ENCODE measurements at regions not wholly inside any gene's neighbourhood (a gene's known extent, or its start where the extent isn't known, plus 50 kb on each side); places are given as distances from the start of the nearest gene placed in this dataset.

GRCh38 chr3:64892671-64893309, 205.0 kb upstream of the ADAMTS9 start:
- BruUV-seq (replicated peaks) = no TSS peak
- Histone ChIP-seq H3K27me3 (replicated peaks; ENCODE audit: control insufficient read depth, insufficient read depth, low read length) (no peaks in the 10 kb centered on the region), H3K36me3 (ENCODE audit: control insufficient read depth, insufficient read depth, low read length) (no peaks in the 10 kb centered on the region), H3K4me3 (ENCODE audit: low read depth, low read length) (no peak overlapping the region), H3K4me1 (no peaks in the 10 kb centered on the region), H3K9me3 (no peaks in the 10 kb centered on the region)
- H3K4me1 Mint-ChIP-seq (ENCODE audit: low read depth, unreplicated experiment) = no peaks in the 10 kb centered on the region
- no peak overlapping the region for H3K4me3 Mint-ChIP-seq (ENCODE audit: unreplicated experiment)
- ChIA-PET POLR2A (no interaction called here), CTCF (no interaction called here)
- intact Hi-C loops (cut with micrococcal nuclease; ENCODE audit: unreplicated experiment) = no loop called here
- no peaks in the 10 kb centered on the region for H3K9me3 Mint-ChIP-seq (ENCODE audit: unreplicated experiment)
- TF ChIP-seq CTCF (IDR thresholded peaks at IDR 0.05; ENCODE audit: insufficient read depth in 1 of 2, low read depth in 1 of 2, low read length in 1 of 2, severe bottlenecking in 1 of 2, unreplicated experiment in 1 of 2) = no peak
- DNase-seq = peak in 1 of 2 experiments; percentile 23
- no peaks in the 10 kb centered on the region for H3K27me3 Mint-ChIP-seq (ENCODE audit: insufficient read depth, unreplicated experiment)
- H3K36me3 Mint-ChIP-seq (ENCODE audit: insufficient read depth, unreplicated experiment) = no peaks in the 10 kb centered on the region
- no peak overlapping the region for H3K27ac Mint-ChIP-seq (ENCODE audit: unreplicated experiment)

GRCh38 chr3:64891021-64891420, 203.2 kb upstream of the ADAMTS9 start:
- Histone ChIP-seq H3K9me3 (no peaks in the 10 kb centered on the region), H3K4me1 (no peaks in the 10 kb centered on the region), H3K36me3 (ENCODE audit: control insufficient read depth, insufficient read depth, low read length) (no peaks in the 10 kb centered on the region), H3K4me3 (ENCODE audit: low read depth, low read length) (no peak overlapping the region), H3K27me3 (replicated peaks; ENCODE audit: control insufficient read depth, insufficient read depth, low read length) (no peaks in the 10 kb centered on the region)
- Mint-ChIP-seq H3K27me3 (ENCODE audit: insufficient read depth, unreplicated experiment) (no peaks in the 10 kb centered on the region), H3K36me3 (ENCODE audit: insufficient read depth, unreplicated experiment) (no peaks in the 10 kb centered on the region), H3K9me3 (ENCODE audit: unreplicated experiment) (peaks cover 5% of the 10 kb centered on the region), H3K4me3 (ENCODE audit: unreplicated experiment) (no peak overlapping the region), H3K4me1 (ENCODE audit: low read depth, unreplicated experiment) (no peaks in the 10 kb centered on the region), H3K27ac (ENCODE audit: unreplicated experiment) (no peak overlapping the region)
- TF ChIP-seq CTCF (IDR thresholded peaks at IDR 0.05; ENCODE audit: insufficient read depth in 1 of 2, low read depth in 1 of 2, low read length in 1 of 2, severe bottlenecking in 1 of 2, unreplicated experiment in 1 of 2) = no peak
- BruUV-seq (replicated peaks) = no TSS peak
- DNase-seq = no peak
- CTCF ChIA-PET = no interaction called here
- intact Hi-C loops (cut with micrococcal nuclease; ENCODE audit: unreplicated experiment) = no loop called here
- POLR2A ChIA-PET = no interaction called here

- no peaks in the 10 kb centered on the region for H3K4me1 Mint-ChIP-seq (ENCODE audit: low read depth, unreplicated experiment)
- Histone ChIP-seq H3K27me3 (replicated peaks; ENCODE audit: control insufficient read depth, insufficient read depth, low read length) (no peaks in the 10 kb centered on the region), H3K4me3 (ENCODE audit: low read depth, low read length) (no peak overlapping the region), H3K36me3 (ENCODE audit: control insufficient read depth, insufficient read depth, low read length) (no peaks in the 10 kb centered on the region), H3K4me1 (no peaks in the 10 kb centered on the region), H3K9me3 (no peaks in the 10 kb centered on the region)
- ChIA-PET CTCF (no interaction called here), POLR2A (no interaction called here)
- no peak overlapping the region for H3K27ac Mint-ChIP-seq (ENCODE audit: unreplicated experiment)
- peaks cover 9% of the 10 kb centered on the region for H3K9me3 Mint-ChIP-seq (ENCODE audit: unreplicated experiment)
- no peaks in the 10 kb centered on the region for H3K36me3 Mint-ChIP-seq (ENCODE audit: insufficient read depth, unreplicated experiment)
- H3K4me3 Mint-ChIP-seq (ENCODE audit: unreplicated experiment) = no peak overlapping the region
- intact Hi-C loops (cut with micrococcal nuclease; ENCODE audit: unreplicated experiment) = no loop called here
- no peak for DNase-seq
- no TSS peak for BruUV-seq (replicated peaks)
- TF ChIP-seq CTCF (IDR thresholded peaks at IDR 0.05; ENCODE audit: insufficient read depth in 1 of 2, low read depth in 1 of 2, low read length in 1 of 2, severe bottlenecking in 1 of 2, unreplicated experiment in 1 of 2) = no peak
- H3K27me3 Mint-ChIP-seq (ENCODE audit: insufficient read depth, unreplicated experiment) = no peaks in the 10 kb centered on the region
Measured at GRCh38 chr3:64890466-64890865, 202.7 kb upstream of the ADAMTS9 start.

All from Caco-2 (cell line).